MM.1S (cell line): ENCODE measurements at regions not wholly inside any gene's neighbourhood (a gene's known extent, or its start where the extent isn't known, plus 50 kb on each side); places are given as distances from the start of the nearest gene placed in this dataset.

Experiments
- DNase-seq: peaks from one replicate; pipeline ENCODE4 v3.0.0-alpha.2; 2015
- H2AFZ ChIP-seq: fragments of 300-600 bp; sonication (generic); 2 replicates; pipeline ENCODE4 v1.6.0; 2016; ENCODE audit warnings: antibody characterized with exemption, low read length
- H3F3A ChIP-seq: fragments of 300-600 bp; sonication (generic); 2 replicates; pipeline ENCODE4 v1.6.1; 2016; ENCODE audit warnings: mild to moderate bottlenecking, antibody characterized with exemption, low read length, moderate library complexity, mixed read lengths; ENCODE audit not compliant: insufficient read depth
- H3K27ac ChIP-seq: fragments of 300-600 bp; sonication (generic); 2 replicates; pipeline ENCODE4 v1.5.1; 2016; ENCODE audit warnings: mild to moderate bottlenecking, low read length
- H3K27me3 ChIP-seq: fragments of 300-600 bp; sonication (generic); replicated peaks from 2 replicates; pipeline ENCODE4 v1.6.0; 2016; ENCODE audit warnings: low read length; ENCODE audit not compliant: insufficient read depth
- H3K36me3 ChIP-seq: fragments of 300-600 bp; sonication (generic); replicated peaks from 2 replicates; pipeline ENCODE4 v1.6.1; 2016; ENCODE audit warnings: mild to moderate bottlenecking, low read length, mixed read lengths; ENCODE audit not compliant: insufficient read depth
- H3K4me1 ChIP-seq: fragments of 300-600 bp; sonication (generic); 2 replicates; pipeline ENCODE4 v1.6.1; 2016; ENCODE audit warnings: low read length, mixed read lengths
- H3K4me2 ChIP-seq: fragments of 300-600 bp; sonication (generic); 2 replicates; pipeline ENCODE4 v1.6.0; 2016; ENCODE audit warnings: low read depth, low read length
- H3K4me3 ChIP-seq: fragments of 300-600 bp; sonication (generic); 2 replicates; pipeline ENCODE4 v1.5.1; 2016; ENCODE audit warnings: low read length, mixed read lengths
- H3K79me2 ChIP-seq: fragments of 300-600 bp; sonication (generic); 2 replicates; pipeline ENCODE4 v1.6.1; 2016; ENCODE audit warnings: mixed run types, low read length, mixed read lengths
- H3K9ac ChIP-seq: fragments of 300-600 bp; sonication (generic); 2 replicates; pipeline ENCODE4 v1.6.1; 2016; ENCODE audit warnings: low read length, mixed read lengths
- H3K9me2 ChIP-seq: fragments of 300-600 bp; sonication (generic); replicated peaks from 2 replicates; pipeline ENCODE4 v1.6.1; 2016; ENCODE audit warnings: mild to moderate bottlenecking, low read length, mixed read lengths; ENCODE audit not compliant: insufficient read depth
- H3K9me3 ChIP-seq: fragments of 300-600 bp; sonication (generic); replicated peaks from 2 replicates; pipeline ENCODE4 v1.6.1; 2016; ENCODE audit warnings: mild to moderate bottlenecking, low read length, mixed read lengths; ENCODE audit not compliant: insufficient read depth
- H4K20me1 ChIP-seq: fragments of 300-600 bp; sonication (generic); 2 replicates; pipeline ENCODE4 v1.6.1; 2016; ENCODE audit warnings: mild to moderate bottlenecking, low read length, moderate library complexity, mixed read lengths; ENCODE audit not compliant: insufficient read depth
- CTCF ChIP-seq: fragments of 300-600 bp; sonication (generic); IDR thresholded peaks from 2 replicates; pipeline ENCODE4 v1.5.1; 2016; ENCODE audit warnings: antibody characterized with exemption, low read length, mixed read lengths
- EZH2 ChIP-seq: fragments of 300-600 bp; sonication (generic); optimal IDR thresholded peaks from 2 replicates; pipeline ENCODE3; 2017; ENCODE audit warnings: low read depth, mild to moderate bottlenecking, antibody characterized with exemption, low read length, mixed read lengths
- EZH2phosphoT487 ChIP-seq: fragments of 300-600 bp; sonication (generic); IDR thresholded peaks from 2 replicates; pipeline ENCODE4 v1.6.1; 2018; ENCODE audit warnings: antibody characterized with exemption, low read length

DNA sequence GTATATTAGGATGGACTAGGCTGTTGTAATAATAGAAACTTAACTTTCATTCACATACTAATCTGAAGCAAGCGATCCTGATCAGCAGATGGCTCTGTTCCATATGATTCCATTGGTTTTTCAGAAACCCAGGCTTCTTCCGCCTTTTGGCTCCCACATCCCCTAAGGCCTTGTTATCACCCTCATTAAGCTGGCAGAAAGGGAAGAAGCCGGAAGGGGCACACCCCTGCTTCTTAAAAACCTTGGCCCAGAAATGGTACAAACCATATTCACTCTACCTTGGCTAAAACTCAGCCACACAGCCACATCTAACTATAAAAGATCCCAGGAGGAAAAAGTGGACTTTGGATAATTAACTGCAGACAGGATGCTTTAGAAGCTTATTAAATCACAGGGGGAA is 329.2 kb downstream of the PCNX1 start:
- H3K36me3 ChIP-seq = no peaks in the 10 kb centered on the region
- TF ChIP-seq CTCF (no peak), EZH2phosphoT487 (no peak), EZH2 (no peak)
- H2AFZ ChIP-seq = no peak overlapping the region
- no peaks in the 10 kb centered on the region for H3K79me2 ChIP-seq
- H3K4me1 ChIP-seq = no peaks in the 10 kb centered on the region
- no peak for DNase-seq
- no peaks in the 10 kb centered on the region for H3K27me3 ChIP-seq
- no peaks in the 10 kb centered on the region for H4K20me1 ChIP-seq
- no peak overlapping the region for H3K9ac ChIP-seq
- no peak overlapping the region for H3K27ac ChIP-seq
- no peak overlapping the region for H3K4me2 ChIP-seq
- no peaks in the 10 kb centered on the region for H3K9me3 ChIP-seq
- no peaks in the 10 kb centered on the region for H3K9me2 ChIP-seq
- no peaks in the 10 kb centered on the region for H3F3A ChIP-seq
- no peak overlapping the region for H3K4me3 ChIP-seq

DNA sequence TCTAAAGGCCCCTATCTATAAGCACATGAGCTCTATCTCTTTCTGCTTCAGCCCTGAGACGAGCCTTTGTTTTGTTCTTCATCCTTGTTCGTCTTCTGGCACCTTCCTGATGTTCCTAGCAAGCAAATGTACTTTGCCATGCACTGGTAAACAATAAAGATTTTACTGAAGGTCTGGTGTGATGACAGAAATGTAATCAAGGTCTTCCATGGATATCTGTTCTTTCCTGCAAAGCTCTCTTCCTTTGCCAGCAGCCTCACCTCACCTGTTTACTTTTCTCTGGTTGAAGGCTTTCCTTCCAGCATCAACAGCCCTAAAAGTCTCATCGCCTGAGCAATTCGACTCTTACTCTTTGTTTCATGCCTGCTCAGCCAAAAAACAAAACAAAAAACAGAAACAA is 330.3 kb downstream of the PCNX1 start:
- H3K4me1 ChIP-seq = no peaks in the 10 kb centered on the region
- no peaks in the 10 kb centered on the region for H4K20me1 ChIP-seq
- H3K27me3 ChIP-seq = no peaks in the 10 kb centered on the region
- H3K36me3 ChIP-seq = no peaks in the 10 kb centered on the region
- H3F3A ChIP-seq = no peaks in the 10 kb centered on the region
- H3K4me2 ChIP-seq = no peak overlapping the region
- no peak for DNase-seq
- no peak overlapping the region for H3K9ac ChIP-seq
- no peak overlapping the region for H3K27ac ChIP-seq
- TF ChIP-seq CTCF (no peak), EZH2 (no peak), EZH2phosphoT487 (no peak)
- H2AFZ ChIP-seq = no peak overlapping the region
- H3K4me3 ChIP-seq = no peak overlapping the region
- no peaks in the 10 kb centered on the region for H3K79me2 ChIP-seq
- H3K9me3 ChIP-seq = no peaks in the 10 kb centered on the region
- no peaks in the 10 kb centered on the region for H3K9me2 ChIP-seq

- TF ChIP-seq EZH2phosphoT487 (no peak), CTCF (no peak), EZH2 (no peak)
- Histone ChIP-seq H3K4me3 (no peak overlapping the region), H3K9me3 (no peaks in the 10 kb centered on the region), H3K27me3 (no peaks in the 10 kb centered on the region), H3K27ac (no peak overlapping the region), H4K20me1 (no peaks in the 10 kb centered on the region), H3K36me3 (no peaks in the 10 kb centered on the region), H3K79me2 (no peaks in the 10 kb centered on the region), H3K4me2 (no peak overlapping the region), H3K9ac (no peak overlapping the region), H3K9me2 (no peaks in the 10 kb centered on the region), H3K4me1 (no peaks in the 10 kb centered on the region), H3F3A (no peaks in the 10 kb centered on the region), H2AFZ (no peak overlapping the region)
- no peak for DNase-seq
Measured at GRCh38 chr14:71238835-71239234, 331.6 kb downstream of the PCNX1 start.

DNA sequence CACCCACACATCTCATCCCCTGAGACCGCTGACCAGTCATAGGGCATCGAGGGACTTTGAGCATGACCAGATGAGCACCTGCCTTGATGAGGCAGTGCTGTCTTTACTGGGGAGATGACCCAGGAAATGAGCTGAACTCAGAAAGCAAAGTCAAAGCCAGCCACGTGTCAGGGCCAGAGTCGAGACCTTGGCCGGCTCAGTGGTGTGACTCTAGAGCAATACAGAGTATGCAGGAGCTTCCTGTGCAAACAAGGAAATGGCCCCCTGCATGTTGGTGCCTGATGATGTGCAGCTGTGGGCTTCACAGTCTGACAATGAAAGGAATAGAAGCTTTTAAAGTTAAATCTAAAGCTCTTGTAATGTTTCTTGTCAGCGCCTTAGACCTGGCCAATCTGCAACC is 332.9 kb downstream of the PCNX1 start:
- no peaks in the 10 kb centered on the region for H3K4me1 ChIP-seq
- no peak overlapping the region for H3K9ac ChIP-seq
- no peak overlapping the region for H3K4me3 ChIP-seq
- no peak overlapping the region for H3K27ac ChIP-seq
- TF ChIP-seq CTCF (no peak), EZH2 (no peak), EZH2phosphoT487 (no peak)
- H3K27me3 ChIP-seq = no peaks in the 10 kb centered on the region
- no peak for DNase-seq
- H3K36me3 ChIP-seq = no peaks in the 10 kb centered on the region
- H3K9me3 ChIP-seq = no peaks in the 10 kb centered on the region
- no peaks in the 10 kb centered on the region for H3K9me2 ChIP-seq
- no peak overlapping the region for H3K4me2 ChIP-seq
- no peaks in the 10 kb centered on the region for H4K20me1 ChIP-seq
- H3K79me2 ChIP-seq = no peaks in the 10 kb centered on the region
- H3F3A ChIP-seq = no peaks in the 10 kb centered on the region
- H2AFZ ChIP-seq = no peak overlapping the region
